SH-SY5Y (cell line): ENCODE measurements at regions not wholly inside any gene's neighbourhood (a gene's known extent, or its start where the extent isn't known, plus 50 kb on each side); places are given as distances from the start of the nearest gene placed in this dataset.

Experiments used
- GATA2 ChIP-seq: IDR thresholded peaks from 2 replicates; pipeline ENCODE4 v1.6.1; 2011; ENCODE audit warnings: mild to moderate bottlenecking, low read depth, low read length
- GATA3 ChIP-seq: IDR thresholded peaks from 2 replicates; pipeline ENCODE4 v1.6.1; 2011; ENCODE audit warnings: low read depth, mild to moderate bottlenecking, low read length, moderate library complexity

DNA sequence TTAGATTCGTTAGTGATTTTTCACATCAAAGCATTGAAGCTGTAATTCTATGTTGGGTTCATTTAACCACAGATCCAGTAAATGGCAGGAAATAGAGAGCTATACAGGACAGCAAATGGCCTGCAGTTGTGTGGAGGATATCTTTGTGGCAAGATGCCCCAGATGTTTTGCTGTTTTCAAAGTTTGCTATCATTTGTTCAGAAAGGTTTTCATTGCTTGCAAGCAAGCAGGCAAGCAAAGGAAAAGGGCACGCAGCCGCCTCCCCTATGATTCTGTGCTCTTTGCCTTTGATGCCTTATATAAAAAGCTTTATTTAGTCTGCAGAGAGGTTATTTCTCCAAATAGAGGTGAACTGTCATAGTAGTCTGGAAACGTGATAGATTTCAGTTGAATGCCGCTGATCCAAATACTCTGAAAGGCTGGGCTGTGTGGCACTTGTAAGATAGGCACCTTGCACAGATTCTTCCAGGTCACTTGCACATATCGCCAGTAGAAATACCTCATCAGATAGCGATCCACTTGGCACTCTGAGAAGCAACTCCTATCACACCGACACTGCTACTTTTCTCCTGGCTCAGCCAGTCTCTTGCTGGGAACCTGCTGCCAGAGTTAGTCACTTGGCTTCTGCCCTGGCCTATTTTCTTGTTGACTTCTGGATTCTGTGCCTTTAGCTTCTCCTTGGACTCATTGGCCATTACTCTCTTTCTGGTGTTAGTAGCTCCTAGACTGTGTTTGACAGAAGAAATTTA is 66.4 kb downstream of the UTRN start:
- TF ChIP-seq GATA2 (no peak), GATA3 (no peak)
